ENCODE measurements at regions not wholly inside any gene's neighbourhood (a gene's known extent, or its start where the extent isn't known, plus 50 kb on each side); places are given as distances from the start of the nearest gene placed in this dataset.

DNA sequence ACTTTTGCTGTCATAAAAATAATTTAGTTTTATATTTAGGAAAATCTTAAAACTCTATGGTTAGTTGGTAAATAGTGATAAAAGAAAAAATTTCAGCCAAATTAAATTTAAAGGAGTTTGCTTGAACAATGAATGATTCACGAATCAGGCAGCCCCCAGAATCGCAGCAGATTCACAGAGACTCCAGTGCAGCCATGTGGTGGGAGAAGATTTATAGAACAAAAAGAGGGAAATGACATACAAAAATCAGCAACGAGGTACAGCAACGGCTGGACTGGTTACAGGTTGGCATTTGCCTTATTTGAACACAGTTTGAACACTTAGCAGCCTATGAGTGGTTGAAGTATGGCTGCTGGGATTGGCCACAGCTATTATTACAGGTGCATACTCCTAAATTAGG lies 96.4 kb upstream of the MYCBP2 start:
- H3K79me2 ChIP-seq (ENCODE audit: insufficient read depth, low read depth, low read length): no peaks in the 10 kb centered on the region
- CTCF ChIA-PET (ENCODE audit: unreplicated experiment): no interaction called here
- H3K9me3 ChIP-seq (ENCODE audit: low read length): no peaks in the 10 kb centered on the region
- H3K9me2 ChIP-seq (ENCODE audit: insufficient read depth, low read length): no peaks in the 10 kb centered on the region
- H3K27ac ChIP-seq (ENCODE audit: low read depth, low read length, poor library complexity, severe bottlenecking): no peak overlapping the region
- DNase-seq (ENCODE audit: low spot score): no peak
- TF ChIP-seq, protein P1, sequence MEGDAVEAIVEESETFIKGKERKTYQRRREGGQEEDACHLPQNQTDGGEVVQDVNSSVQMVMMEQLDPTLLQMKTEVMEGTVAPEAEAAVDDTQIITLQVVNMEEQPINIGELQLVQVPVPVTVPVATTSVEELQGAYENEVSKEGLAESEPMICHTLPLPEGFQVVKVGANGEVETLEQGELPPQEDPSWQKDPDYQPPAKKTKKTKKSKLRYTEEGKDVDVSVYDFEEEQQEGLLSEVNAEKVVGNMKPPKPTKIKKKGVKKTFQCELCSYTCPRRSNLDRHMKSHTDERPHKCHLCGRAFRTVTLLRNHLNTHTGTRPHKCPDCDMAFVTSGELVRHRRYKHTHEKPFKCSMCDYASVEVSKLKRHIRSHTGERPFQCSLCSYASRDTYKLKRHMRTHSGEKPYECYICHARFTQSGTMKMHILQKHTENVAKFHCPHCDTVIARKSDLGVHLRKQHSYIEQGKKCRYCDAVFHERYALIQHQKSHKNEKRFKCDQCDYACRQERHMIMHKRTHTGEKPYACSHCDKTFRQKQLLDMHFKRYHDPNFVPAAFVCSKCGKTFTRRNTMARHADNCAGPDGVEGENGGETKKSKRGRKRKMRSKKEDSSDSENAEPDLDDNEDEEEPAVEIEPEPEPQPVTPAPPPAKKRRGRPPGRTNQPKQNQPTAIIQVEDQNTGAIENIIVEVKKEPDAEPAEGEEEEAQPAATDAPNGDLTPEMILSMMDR (conservative IDR thresholded peaks at IDR 0.05; ENCODE audit: low read length): no peak
- TF ChIP-seq EZH2phosphoT487 (IDR thresholded peaks at IDR 0.05; ENCODE audit: borderline replicate concordance, low read depth, low read length): no peak
- no peak overlapping the region for H3K4me3 ChIP-seq (ENCODE audit: low read depth, low read length, poor library complexity, severe bottlenecking)
- intact Hi-C loops (cut with micrococcal nuclease; ENCODE audit: unreplicated experiment): no loop called here
- BruUV-seq (replicated peaks): no TSS peak
- POLR2A ChIA-PET: interaction anchor here (0.9 to 8.0 kb wide), 7 partner anchors 6 to 93 kb away, joined by 3 to 121 read pairs (median 4); no protein-coding TSS in a partner anchor
- no peak overlapping the region for H2AFZ ChIP-seq (ENCODE audit: low read length)
- no peaks in the 10 kb centered on the region for H3K4me1 ChIP-seq (ENCODE audit: insufficient read depth, low read length, poor library complexity, severe bottlenecking)
- no peak overlapping the region for H3K4me2 ChIP-seq (ENCODE audit: low read length)
- no peaks in the 10 kb centered on the region; the same call in 1 of the 2 replicates for H3K36me3 ChIP-seq (ENCODE audit: insufficient read depth, low read length)
- no peaks in the 10 kb centered on the region for H4K20me1 ChIP-seq (ENCODE audit: insufficient read depth, low read length)

DNA sequence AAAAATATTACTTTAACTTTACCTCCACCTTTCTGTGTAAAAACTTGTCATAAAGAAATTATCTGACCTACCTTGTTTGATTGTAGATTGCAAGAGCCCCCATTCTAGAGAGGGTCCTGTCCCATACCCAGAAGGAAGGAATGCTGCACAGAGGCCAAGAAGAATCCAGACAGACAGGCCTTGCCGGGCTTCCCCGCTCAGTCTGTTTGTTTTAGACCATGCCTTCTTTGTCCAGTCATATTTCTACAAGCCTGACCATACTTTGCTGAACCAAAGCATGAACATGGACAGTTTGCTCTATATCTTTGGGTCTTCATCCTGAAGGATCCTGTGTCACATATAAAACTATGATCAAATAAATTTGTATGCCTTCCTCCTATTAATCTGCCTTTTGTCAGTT lies 95.8 kb upstream of the MYCBP2 start:
- BruUV-seq (replicated peaks): no TSS peak
- intact Hi-C loops (cut with micrococcal nuclease; ENCODE audit: unreplicated experiment): no loop called here
- Histone ChIP-seq H3K4me2 (ENCODE audit: low read length) (no peak overlapping the region), H2AFZ (ENCODE audit: low read length) (no peak overlapping the region), H4K20me1 (ENCODE audit: insufficient read depth, low read length) (no peaks in the 10 kb centered on the region), H3K4me1 (ENCODE audit: insufficient read depth, low read length, poor library complexity, severe bottlenecking) (peaks cover 2% of the 10 kb centered on the region), H3K79me2 (ENCODE audit: insufficient read depth, low read depth, low read length) (no peaks in the 10 kb centered on the region), H3K4me3 (ENCODE audit: low read depth, low read length, poor library complexity, severe bottlenecking) (no peak overlapping the region), H3K27ac (ENCODE audit: low read depth, low read length, poor library complexity, severe bottlenecking) (no peak overlapping the region), H3K36me3 (ENCODE audit: insufficient read depth, low read length) (no peaks in the 10 kb centered on the region; the same call in 1 of the 2 replicates), H3K9me3 (ENCODE audit: low read length) (no peaks in the 10 kb centered on the region), H3K9me2 (ENCODE audit: insufficient read depth, low read length) (no peaks in the 10 kb centered on the region)
- TF ChIP-seq, protein P1 (conservative IDR thresholded peaks at IDR 0.05; ENCODE audit: low read length): no peak
- TF ChIP-seq EZH2phosphoT487 (IDR thresholded peaks at IDR 0.05; ENCODE audit: borderline replicate concordance, low read depth, low read length): no peak
- ChIA-PET CTCF (ENCODE audit: unreplicated experiment) (no interaction called here), POLR2A (interaction anchor here (0.5 to 1.3 kb wide), 2 partner anchors 93 to 307 kb away, joined by 4 to 8 read pairs; no protein-coding TSS in a partner anchor)
- DNase-seq (ENCODE audit: low spot score): no peak

DNA sequence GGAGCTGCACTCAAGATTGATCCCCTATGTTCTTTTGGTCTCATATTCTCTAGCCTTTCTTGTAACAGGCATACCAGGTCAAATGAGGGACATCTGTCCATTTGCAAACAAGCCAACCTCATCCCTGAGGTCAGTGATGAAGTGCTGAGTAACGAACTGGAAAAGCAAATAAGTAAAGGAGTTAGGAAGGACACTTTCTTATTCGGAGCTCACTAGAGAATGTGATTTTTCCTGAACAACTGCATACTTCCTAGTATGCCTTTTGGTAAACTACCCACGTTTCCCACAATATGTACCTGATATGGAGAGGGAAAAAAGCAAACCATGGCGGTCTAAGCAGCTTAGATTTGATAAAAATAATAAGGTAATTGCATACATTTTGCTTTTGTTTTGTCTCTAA lies 91.0 kb upstream of the MYCBP2 start:
- Histone ChIP-seq H3K4me1 (ENCODE audit: insufficient read depth, low read length, poor library complexity, severe bottlenecking) (peaks cover 31% of the 10 kb centered on the region), H3K27ac (ENCODE audit: low read depth, low read length, poor library complexity, severe bottlenecking) (no peak overlapping the region), H3K9me3 (ENCODE audit: low read length) (no peaks in the 10 kb centered on the region), H4K20me1 (ENCODE audit: insufficient read depth, low read length) (no peaks in the 10 kb centered on the region), H3K36me3 (ENCODE audit: insufficient read depth, low read length) (no peaks in the 10 kb centered on the region), H3K4me2 (ENCODE audit: low read length) (no peak overlapping the region), H3K9me2 (ENCODE audit: insufficient read depth, low read length) (no peaks in the 10 kb centered on the region), H3K4me3 (ENCODE audit: low read depth, low read length, poor library complexity, severe bottlenecking) (no peak overlapping the region), H3K79me2 (ENCODE audit: insufficient read depth, low read depth, low read length) (no peaks in the 10 kb centered on the region), H2AFZ (ENCODE audit: low read length) (no peak overlapping the region)
- no TSS peak for BruUV-seq (replicated peaks)
- DNase-seq (ENCODE audit: low spot score): no peak
- CTCF ChIA-PET (ENCODE audit: unreplicated experiment): interaction anchor here (1.0 to 1.6 kb wide), 3 partner anchors 12 to 91 kb away, joined by 3 to 4 read pairs (median 3); partner anchors contain the start of gene MYCBP2
- intact Hi-C loops (cut with micrococcal nuclease; ENCODE audit: unreplicated experiment): loop anchor here (2.0 kb wide), 2 partner anchors 59 to 89 kb away; no protein-coding TSS in a partner anchor
- POLR2A ChIA-PET: interaction anchor here (0.6 to 6.0 kb wide), 15 partner anchors 9 to 141 kb away, joined by 3 to 121 read pairs (median 4); no protein-coding TSS in a partner anchor
- TF ChIP-seq, protein P1 (conservative IDR thresholded peaks at IDR 0.05; ENCODE audit: low read length): no peak
- no peak for TF ChIP-seq EZH2phosphoT487 (IDR thresholded peaks at IDR 0.05; ENCODE audit: borderline replicate concordance, low read depth, low read length)
